ENCODE measurements at regions not wholly inside any gene's neighbourhood (a gene's known extent, or its start where the extent isn't known, plus 50 kb on each side); places are given as distances from the start of the nearest gene placed in this dataset. TPM values are rescaled to one million over a fixed set of nuclear protein-coding genes. Genes with fewer than 3 reads are reported as not detected.
"Not testable (repeated sequence)": the region's sequence is repeated elsewhere in the genome, so short reads cannot be mapped to it uniquely, and the experiment has no call there.

DNA sequence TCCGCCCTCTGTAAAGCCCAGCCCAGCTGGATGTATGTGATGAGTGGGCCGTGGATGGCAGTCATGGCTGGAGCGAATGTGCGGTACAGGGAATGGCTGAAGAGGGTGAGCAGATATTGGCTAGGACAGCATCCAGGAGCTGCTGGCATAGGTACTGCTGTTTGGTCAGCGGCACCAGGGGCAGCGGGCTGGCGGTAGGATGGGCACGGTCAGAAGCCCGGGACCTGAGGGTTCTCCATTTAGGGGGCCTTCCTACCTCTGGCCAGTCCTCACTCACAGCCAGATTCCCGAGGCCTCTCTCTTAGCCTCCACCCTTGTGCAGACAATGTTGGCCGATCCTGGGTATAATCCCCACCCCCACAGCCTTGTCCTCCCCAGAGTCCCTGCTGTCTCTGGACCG is 53.1 kb upstream of the POTEH start:
- POLR2A ChIA-PET; H2AFZ ChIP-seq (ENCODE audit: low read depth, low read length); in situ Hi-C loops (cut with MboI); H3K4me1 ChIP-seq (replicated peaks in 1 of 2; ENCODE audit: control insufficient read depth in 2 of 2, insufficient read depth in 2 of 2, low read length in 2 of 2); intact Hi-C loops (cut with micrococcal nuclease); ATAC-seq; H3K9ac ChIP-seq (ENCODE audit: insufficient read depth in 1 of 2, low read depth in 2 of 2, low read length in 2 of 2); H3K9me3 ChIP-seq (replicated peaks; ENCODE audit: control insufficient read depth, insufficient read depth, low read depth, low read length); H3K4me2 ChIP-seq (ENCODE audit: insufficient read depth, low read length); H4K20me1 ChIP-seq (replicated peaks; ENCODE audit: control insufficient read depth, insufficient read depth, low read length); H3K79me2 ChIP-seq (ENCODE audit: control insufficient read depth, insufficient read depth, low read length); H3K36me3 ChIP-seq (ENCODE audit: control insufficient read depth, insufficient read depth, low read length); H3K9me1 ChIP-seq (ENCODE audit: control insufficient read depth, insufficient read depth, low read length); H3K27me3 ChIP-seq (ENCODE audit: control insufficient read depth in 2 of 2, insufficient read depth in 2 of 2, low read length in 2 of 2); H3K27ac ChIP-seq (ENCODE audit: extremely low read depth, low read depth, low read length); BruUV-seq (replicated peaks); DNase-seq (ENCODE audit: extremely low read depth in 1 of 4, low spot score in 3 of 4); H3K4me3 ChIP-seq; CTCF ChIA-PET (ENCODE audit: low intra/inter-chr PET ratio); FAIRE-seq: not testable (repeated sequence)
- 6% methylated on average over 10 of the region's 12 CpGs for WGBS (ENCODE audit: insufficient coverage, low coverage, missing lambda C conversion rate)

DNA sequence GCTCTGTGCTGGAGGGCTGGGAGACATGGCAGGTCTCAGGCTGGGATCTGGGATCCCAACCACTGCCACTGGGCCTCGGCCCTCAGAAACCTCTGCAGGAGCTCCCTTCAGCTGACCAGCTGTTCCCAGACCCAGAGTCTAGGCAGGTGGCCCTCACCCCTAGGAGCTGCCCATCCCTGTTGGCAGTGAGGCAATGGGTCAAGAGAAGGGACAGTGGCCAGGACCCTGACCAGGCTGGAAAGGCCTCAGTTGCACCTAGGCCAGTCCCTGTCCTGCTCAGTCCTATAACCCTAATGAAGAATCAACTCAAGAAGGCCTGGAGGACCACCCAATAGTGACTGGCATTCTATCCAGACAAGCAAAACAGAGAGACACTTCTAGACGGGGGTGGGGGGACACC is 52.4 kb upstream of the POTEH start:
- POLR2A ChIA-PET; H3K36me3 ChIP-seq (ENCODE audit: control insufficient read depth, insufficient read depth, low read length); CTCF ChIA-PET (ENCODE audit: low intra/inter-chr PET ratio); H3K27me3 ChIP-seq (ENCODE audit: control insufficient read depth in 2 of 2, insufficient read depth in 2 of 2, low read length in 2 of 2); H3K9ac ChIP-seq (ENCODE audit: insufficient read depth in 1 of 2, low read depth in 2 of 2, low read length in 2 of 2); H2AFZ ChIP-seq (ENCODE audit: low read depth, low read length); H3K9me3 ChIP-seq (replicated peaks; ENCODE audit: control insufficient read depth, insufficient read depth, low read depth, low read length); H3K4me3 ChIP-seq; H4K20me1 ChIP-seq (replicated peaks; ENCODE audit: control insufficient read depth, insufficient read depth, low read length); H3K79me2 ChIP-seq (ENCODE audit: control insufficient read depth, insufficient read depth, low read length); DNase-seq (ENCODE audit: extremely low read depth in 1 of 4, low spot score in 3 of 4); H3K4me1 ChIP-seq (replicated peaks in 1 of 2; ENCODE audit: control insufficient read depth in 2 of 2, insufficient read depth in 2 of 2, low read length in 2 of 2); ATAC-seq; H3K4me2 ChIP-seq (ENCODE audit: insufficient read depth, low read length); intact Hi-C loops (cut with micrococcal nuclease); H3K27ac ChIP-seq (ENCODE audit: extremely low read depth, low read depth, low read length); FAIRE-seq; in situ Hi-C loops (cut with MboI); H3K9me1 ChIP-seq (ENCODE audit: control insufficient read depth, insufficient read depth, low read length); BruUV-seq (replicated peaks): not testable (repeated sequence)
- no CpG with 5 or more reads among the region's 2 CpGs for WGBS (ENCODE audit: insufficient coverage, low coverage, missing lambda C conversion rate)

DNA sequence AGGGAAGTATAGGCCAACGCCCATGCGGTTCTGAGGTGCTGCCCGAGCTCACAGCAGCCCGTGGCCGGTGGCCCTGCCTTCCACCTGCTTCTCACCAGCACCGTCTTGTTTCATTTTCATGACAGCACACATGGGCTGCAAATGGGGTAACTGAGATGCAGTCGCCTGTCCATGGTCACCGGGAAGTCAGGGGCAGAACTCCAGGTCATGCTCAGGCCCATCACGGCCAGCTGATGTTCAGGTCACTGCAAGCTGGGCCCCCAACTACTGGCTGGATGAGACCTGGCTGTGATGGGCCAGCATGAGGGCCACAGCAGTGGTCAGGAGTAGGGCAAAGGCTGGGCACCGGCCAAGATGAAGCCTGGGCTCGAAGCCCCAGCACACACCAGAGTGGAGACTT is 51.9 kb upstream of the POTEH start:
- FAIRE-seq; H2AFZ ChIP-seq (ENCODE audit: low read depth, low read length); H3K9me3 ChIP-seq (replicated peaks; ENCODE audit: control insufficient read depth, insufficient read depth, low read depth, low read length); H3K4me1 ChIP-seq (replicated peaks in 1 of 2; ENCODE audit: control insufficient read depth in 2 of 2, insufficient read depth in 2 of 2, low read length in 2 of 2); POLR2A ChIA-PET; H4K20me1 ChIP-seq (replicated peaks; ENCODE audit: control insufficient read depth, insufficient read depth, low read length); H3K9ac ChIP-seq (ENCODE audit: insufficient read depth in 1 of 2, low read depth in 2 of 2, low read length in 2 of 2); H3K9me1 ChIP-seq (ENCODE audit: control insufficient read depth, insufficient read depth, low read length); H3K79me2 ChIP-seq (ENCODE audit: control insufficient read depth, insufficient read depth, low read length); ATAC-seq; H3K27me3 ChIP-seq (ENCODE audit: control insufficient read depth in 2 of 2, insufficient read depth in 2 of 2, low read length in 2 of 2); in situ Hi-C loops (cut with MboI); DNase-seq (ENCODE audit: extremely low read depth in 1 of 4, low spot score in 3 of 4); H3K27ac ChIP-seq (ENCODE audit: extremely low read depth, low read depth, low read length); intact Hi-C loops (cut with micrococcal nuclease); H3K4me3 ChIP-seq; CTCF ChIA-PET (ENCODE audit: low intra/inter-chr PET ratio); H3K4me2 ChIP-seq (ENCODE audit: insufficient read depth, low read length); H3K36me3 ChIP-seq (ENCODE audit: control insufficient read depth, insufficient read depth, low read length); BruUV-seq (replicated peaks): not testable (repeated sequence)
- WGBS (ENCODE audit: insufficient coverage, low coverage, missing lambda C conversion rate): 0% methylated on average over 5 of the region's 11 CpGs

Small RNAs in the stretch of these regions (small RNA-seq; reads per million reads assigned to genes)
- gene AP000532.1 (not detected), gene AP000533.3 (not detected)

All from K562 (cell line).